T-helper 1 cell treated with Interleukin-12 subunit alpha and Interleukin-12 subunit beta and Interleukin-4 antibody, amounts not matched to agents 30 ng/mL and 1 ng/mL, for 36 hours (primary cell): ENCODE measurements at regions not wholly inside any gene's neighbourhood (a gene's known extent, or its start where the extent isn't known, plus 50 kb on each side); places are given as distances from the start of the nearest gene placed in this dataset.

Source experiments
- intact Hi-C: fragments of 100-400 bp; cut with micrococcal nuclease; formaldehyde crosslinking; loops from one replicate; pipeline ENCODE4 v1.15.1; 2024

DNA sequence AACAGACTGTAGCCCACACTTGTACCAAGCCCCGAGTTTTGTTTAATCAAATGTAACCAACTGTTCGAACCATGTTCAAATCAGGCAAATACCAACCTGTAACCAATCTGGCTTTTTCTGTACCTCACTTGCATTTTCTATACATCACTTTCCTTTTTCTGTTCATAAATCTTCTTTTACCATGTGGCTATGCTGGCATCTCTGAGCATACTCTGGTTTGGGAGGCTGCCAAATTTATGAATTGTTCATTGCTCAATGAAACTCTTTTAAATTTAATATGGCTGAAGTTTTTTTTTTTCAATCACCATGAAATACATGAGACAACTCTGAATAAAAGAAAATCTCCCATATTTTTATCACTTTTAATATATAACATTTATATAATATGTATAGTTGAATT lies 256.1 kb downstream of the SLITRK6 start:
- intact Hi-C loops, result no loop called here

DNA sequence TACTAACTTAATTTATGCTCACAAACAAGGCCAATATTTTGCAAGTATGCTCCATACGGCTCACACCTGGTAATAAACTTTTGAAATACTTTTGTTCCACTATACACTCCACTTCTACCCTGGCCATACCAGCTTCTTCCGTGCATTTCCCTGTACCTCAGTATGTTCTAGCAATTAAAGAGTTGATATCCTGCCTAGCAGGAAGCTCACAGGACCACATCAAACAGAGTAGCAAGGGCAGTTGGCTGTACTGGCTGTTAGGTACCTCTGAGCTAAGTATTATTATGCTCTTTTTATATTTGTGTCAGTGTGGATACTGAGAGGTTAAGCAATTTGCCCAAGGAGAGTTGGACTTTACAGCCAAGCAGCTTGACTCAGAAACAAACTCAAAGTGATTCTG lies 257.7 kb downstream of the SLITRK6 start:
- intact Hi-C loops, result no loop called here

DNA sequence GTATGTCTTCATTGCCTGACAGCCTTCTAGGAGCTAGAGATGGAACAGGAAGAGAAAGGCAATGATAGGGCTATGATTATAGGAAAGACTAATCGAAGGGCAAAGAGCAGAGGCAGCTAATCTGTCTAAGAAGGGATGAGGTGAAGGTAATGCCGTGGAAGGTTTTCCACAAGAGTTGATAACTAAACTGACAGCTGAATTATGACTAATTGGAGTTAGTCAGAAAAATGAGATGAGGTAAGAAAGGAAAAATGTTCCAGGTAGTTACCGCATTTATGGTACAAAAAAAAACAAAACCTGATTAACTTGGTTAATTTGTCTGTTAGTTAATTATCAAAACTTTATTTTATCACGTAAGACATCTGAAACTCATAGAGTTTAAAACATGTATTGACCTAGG lies 260.3 kb downstream of the SLITRK6 start:
- intact Hi-C loops, result no loop called here

DNA sequence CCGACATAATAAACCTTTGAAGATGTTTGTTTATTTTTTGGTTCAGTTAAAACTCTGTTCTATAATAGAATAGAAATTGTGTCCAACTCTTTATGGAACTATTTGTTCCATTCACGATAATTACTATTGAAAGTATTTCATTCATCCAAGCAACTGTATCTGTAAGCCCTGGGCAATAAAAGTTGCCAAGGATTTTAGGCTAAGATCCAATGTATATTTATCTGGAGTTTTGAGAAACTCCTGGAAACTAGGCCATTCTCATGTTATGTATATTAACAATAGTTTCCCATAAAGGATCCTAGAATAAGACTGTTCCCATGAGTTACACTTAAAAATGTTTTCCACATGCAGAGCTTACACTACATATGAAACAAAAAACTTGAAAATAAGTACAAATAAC lies 261.6 kb downstream of the SLITRK6 start:
- intact Hi-C loops, result no loop called here

DNA sequence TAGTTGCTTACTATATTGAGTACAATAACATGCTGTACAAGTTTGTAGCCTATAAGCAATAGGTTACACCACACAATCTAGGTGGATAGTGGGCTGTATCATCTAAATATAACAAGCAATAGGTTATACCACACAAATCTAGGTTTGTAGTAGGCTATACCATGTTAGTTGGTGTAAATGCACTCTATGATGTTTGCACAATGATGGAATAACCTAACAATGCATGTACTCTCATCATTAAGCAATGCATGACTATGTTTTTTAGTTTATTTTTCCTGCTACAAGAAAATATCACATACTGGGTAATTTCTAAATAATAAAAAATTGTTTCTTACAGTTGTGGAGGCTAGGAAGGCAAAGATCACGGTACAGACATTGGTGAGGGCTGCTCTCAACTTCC lies 262.5 kb downstream of the SLITRK6 start:
- intact Hi-C loops, result no loop called here

DNA sequence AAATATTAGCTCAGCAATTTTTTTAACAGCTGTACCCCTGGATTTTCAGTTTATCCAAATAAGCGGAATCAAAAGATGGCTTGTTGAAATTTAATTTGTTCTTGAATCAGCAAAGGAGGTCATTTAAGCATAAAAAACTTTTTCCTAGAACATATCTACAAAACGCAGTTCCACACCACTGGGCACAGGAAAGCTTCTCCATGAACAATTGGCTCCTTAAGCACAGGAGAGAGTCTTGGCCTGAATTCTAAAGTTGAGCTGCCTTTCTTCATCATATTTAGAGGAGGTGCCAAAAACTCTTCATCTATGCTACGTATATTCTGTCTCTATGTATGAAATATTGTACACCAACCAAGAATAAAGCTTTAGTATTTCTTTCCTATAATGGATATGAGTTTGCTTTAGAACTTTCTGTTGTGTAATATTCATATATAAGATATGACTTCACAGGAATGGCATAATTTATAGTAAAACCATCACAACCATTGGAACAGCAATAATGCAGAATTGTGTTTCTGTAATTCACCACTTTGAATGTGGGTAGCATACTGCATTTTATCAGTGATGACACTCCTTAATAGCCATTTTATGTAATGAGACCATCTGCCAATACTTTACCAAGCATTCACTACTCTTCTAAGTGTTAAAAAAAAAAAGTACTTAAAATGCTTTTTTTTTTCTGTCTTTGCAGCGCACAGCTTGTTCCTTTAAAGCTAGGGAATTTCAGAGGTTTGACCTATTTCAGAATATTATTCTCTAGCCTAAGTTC lies 263.7 kb downstream of the SLITRK6 start:
- intact Hi-C loops, result no loop called here

DNA sequence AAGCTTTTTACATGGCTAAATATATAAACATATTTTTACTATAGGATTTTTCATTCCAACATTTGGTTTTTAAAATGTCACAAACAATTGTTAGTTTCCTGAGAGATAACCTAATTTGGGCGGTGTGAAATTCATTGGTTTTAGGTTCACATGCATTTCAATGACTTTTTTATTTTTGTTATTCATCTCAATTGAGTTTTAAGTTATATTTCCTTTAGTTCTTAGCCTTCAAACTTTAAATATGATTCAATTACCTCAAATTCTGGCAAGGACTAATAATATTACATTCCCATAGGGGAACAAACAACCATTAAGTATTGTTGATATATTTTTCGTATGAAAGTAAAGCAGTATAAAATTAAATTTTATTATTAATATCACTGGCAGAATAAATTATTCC lies 265.3 kb downstream of the SLITRK6 start:
- intact Hi-C loops, result no loop called here

DNA sequence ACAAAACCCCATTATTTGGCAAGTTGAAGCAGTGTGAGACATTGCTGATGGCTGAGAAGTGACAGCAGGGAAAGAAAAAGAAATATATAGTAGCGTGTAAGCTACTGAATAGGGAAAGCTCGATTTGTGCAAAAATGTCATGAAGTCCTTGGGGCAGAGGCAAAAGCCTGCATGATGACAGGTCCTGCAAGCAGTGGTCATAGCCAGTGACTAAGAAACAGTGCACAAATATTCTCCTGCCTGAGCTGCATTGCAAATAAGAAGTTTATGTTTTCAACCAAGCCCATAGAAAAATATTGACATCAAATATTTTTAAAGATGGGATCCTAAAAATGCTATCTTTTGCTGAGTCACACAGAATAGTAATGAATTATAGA lies 270.0 kb downstream of the SLITRK6 start:
- intact Hi-C loops, result no loop called here

DNA sequence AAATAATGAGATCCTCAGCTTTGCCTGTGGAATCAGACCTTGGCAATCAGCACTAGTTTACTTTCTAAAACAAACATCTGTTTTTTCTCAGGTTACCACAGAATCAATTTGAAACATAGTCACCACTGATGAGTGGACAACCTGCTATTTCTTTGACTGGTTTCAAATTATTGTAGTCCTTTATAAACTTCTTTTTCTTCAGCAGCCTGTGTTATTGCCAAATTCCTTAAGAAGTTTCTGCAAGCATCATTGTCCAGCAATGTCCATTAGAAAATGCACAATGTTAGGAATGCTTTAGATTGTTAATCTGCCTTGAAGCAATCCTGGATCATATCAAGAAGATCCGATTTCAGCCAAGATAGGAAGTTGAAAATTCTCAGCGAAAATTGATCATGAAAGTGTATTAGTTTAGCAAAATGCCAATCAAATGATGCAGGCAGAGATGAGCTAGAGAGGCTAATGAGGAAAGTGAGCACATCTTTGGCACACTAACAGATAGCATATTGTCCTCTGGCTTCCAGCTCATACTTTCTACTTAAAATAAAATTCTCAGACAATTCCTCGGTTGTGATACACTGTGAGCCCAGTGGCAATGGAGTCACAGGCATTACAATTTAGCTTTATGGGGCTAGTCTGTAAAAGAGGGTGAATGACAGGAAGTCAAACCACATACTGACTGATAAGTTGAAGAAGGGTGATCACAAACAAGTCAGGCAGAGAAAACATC lies 270.6 kb downstream of the SLITRK6 start:
- intact Hi-C loops, result no loop called here

DNA sequence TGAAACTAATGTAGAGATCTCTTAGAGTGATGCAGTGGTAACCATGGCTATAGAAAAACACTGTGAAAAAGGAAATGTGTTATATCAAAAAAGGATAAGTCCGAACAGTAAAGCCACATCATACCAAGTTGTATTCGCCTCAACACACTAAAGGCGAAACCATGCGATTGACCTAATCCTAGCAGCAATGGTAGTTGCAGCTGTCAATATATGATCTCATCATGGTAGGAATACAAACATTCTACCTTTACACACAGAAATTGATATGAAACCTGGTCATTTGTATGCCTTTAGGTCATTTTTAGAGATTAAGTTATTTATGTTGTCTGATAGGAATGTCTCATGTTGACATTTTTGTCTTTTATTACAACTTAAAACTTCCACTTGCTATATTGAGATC lies 271.9 kb downstream of the SLITRK6 start:
- intact Hi-C loops, result no loop called here

DNA sequence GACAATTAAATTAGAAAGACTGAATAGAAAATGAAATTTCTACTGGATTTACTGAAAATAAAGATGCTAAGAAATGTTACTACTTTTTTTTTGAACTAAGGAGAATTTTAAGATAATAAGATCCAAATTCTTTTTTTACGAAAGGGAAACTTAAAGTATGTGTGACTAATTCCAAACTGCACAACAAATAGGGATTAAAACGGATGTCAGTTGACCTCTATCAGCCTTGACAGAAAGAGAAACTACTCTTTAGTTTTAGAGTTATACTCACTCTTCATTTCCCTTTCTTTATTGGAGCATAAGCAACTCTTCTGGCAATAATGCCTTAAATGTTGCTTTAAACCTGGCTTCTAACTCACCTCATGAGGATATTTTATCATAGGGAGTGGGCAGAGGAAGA lies 273.8 kb downstream of the SLITRK6 start:
- intact Hi-C loops, result no loop called here

DNA sequence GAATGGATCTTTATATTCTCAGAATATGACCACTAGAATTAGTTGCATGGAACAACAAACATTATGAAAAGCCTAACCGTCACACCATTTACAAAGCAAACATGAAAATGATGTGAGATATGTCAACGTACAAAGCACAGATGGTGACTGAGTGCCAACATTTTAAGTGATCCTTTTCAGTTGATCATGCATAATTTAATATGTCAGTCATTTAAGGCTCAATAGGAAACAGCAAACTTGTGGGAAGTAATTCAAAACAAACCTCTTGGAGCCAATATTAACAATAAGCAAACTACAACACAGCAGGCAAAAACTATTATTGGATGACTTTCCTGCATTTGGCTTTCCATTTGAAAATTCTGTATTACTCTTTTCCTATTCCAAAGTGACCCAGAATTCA lies 277.6 kb downstream of the SLITRK6 start:
- intact Hi-C loops, result no loop called here

DNA sequence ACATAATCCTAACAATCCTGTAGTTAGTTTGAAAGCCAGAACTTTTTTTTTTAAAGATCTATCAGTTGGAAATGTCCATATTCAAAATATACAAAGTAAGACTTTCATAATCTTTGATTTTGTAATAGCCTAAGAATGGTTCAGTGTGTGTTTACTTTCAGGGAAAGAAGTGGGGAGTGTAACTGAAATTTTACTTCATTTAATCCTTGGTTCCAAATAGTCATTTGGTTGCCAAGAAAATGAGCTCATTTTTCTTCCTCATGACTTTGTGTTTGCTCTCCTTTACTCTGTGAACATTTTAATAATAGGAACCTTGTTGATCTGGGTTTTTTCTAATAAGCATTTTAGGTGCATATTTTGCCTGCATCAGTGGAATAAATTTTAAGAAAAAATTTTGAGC lies 278.8 kb downstream of the SLITRK6 start:
- intact Hi-C loops, result no loop called here

DNA sequence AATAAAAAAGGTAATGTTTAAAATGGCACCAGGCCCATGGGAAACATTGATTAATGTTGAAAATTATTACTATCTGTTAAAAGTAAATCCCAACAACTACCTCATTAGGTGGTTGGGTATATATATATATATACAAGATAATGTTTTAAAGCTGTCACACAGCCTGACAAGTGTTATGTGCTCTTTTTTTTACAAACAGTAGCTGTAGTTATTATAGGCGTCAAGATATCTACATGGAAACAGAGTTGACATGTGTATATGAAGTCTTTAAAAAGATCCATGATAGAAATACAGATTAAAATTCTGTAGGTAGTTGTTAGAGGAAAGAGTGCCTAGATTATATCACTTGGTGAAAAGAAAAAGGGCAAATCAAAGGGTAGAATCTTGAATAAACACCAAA lies 279.9 kb downstream of the SLITRK6 start:
- intact Hi-C loops, result no loop called here

DNA sequence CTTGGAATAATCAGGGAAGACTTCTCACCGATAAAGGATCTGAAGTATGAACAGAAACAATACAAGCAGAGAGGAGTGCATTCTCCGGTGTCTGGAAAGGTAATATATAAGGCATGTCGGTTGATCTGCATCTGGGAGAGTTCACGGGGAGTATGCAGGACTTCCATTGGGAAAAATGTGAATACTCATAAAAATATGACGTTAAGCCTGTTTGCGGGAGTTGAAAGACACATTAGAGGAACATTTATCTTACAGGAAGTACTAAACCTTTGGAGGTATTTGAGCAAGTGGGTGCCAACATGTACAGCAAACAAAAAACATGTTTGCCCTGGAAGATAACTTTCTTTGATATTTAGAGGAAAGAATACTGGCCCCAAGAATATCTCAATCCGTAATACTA lies 286.8 kb downstream of the SLITRK6 start:
- intact Hi-C loops, result no loop called here

DNA sequence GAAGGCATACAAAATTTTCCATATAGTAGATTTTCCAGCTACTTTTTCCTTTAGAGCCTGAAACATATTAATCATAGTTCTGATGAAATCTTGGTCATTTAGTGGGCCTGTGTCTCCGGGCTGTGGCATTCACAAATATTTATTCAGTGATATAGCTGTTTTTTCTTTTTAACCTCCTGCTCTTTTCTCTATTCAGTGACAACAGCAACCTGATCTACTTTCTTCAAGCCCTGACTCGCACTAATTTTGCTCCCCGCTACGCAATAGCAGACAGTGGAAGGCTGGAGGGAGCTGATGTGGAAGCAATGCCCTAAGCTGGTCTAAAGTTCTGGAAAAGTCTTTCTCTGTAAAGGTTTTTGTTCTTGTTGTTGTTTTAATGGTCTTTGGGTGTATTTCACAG lies 289.7 kb downstream of the SLITRK6 start:
- intact Hi-C loops, result no loop called here

DNA sequence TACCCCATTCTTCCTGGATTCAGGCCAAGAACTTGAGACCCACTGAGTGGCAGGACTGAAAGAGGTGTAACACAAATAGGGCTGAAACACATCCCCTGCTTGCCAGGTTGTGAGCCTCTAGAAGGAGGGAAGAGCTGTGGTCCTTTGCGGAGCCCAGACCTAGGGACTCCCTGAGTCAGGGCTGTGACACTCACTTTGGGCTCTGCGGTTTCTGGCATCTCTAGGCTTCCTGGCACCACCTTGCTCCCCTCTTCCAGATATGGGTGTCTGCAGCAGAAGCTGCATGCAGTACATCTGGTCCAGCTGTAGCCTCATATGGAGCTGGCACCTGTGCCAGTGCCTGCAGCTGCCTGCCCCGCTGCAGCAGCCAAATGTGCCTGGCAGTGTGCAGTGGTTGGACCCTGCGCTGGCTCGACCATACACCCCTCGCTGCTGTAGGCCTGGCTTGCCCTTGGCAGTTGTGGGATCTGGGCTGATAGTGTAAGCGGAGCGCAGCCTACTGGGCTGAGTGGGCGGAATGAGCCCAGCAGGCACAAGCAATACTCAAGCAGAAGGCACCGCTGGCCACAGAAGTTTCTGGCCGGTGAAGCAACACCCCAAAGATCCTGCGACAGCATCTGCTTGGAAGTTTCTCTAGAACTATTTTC lies 290.4 kb downstream of the SLITRK6 start:
- intact Hi-C loops, result no loop called here

DNA sequence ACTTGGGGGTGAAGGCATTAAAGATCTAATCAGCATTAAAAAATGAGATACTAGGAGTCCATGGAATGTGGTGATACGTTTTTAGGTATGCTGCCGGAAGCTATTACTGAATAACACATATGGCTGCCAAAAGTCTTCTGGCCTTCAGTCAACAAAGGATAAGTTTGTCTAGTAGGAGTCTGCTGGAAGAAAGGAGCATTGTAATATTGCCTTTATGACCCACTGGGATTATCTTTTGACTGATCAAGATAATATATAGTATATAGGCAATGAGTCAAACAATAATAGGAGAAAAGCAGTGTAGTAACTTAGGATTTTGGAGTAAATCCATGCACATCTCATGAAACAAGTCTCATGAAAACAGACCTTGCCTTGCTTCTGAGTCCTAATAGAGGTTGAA lies 295.4 kb downstream of the SLITRK6 start:
- intact Hi-C loops, result no loop called here

DNA sequence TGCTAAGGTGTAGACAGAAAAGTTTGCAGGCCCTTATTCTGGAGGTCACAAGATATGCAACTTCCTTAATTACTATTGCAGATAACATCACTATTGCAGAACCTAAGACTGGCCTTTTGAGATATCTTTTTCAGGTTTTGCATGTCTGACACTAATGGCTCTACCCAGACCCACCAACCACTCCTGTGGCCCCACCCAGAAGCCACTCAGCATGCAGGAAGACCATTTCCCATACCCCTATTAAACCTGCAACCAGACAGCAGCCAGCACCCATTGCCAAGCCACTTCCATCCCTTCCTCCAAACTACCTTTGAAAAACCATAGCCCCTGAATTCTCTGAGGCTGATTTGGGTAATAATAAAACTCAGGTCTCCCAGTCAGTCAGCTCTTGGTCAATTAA lies 297.6 kb downstream of the SLITRK6 start:
- intact Hi-C loops, result no loop called here

DNA sequence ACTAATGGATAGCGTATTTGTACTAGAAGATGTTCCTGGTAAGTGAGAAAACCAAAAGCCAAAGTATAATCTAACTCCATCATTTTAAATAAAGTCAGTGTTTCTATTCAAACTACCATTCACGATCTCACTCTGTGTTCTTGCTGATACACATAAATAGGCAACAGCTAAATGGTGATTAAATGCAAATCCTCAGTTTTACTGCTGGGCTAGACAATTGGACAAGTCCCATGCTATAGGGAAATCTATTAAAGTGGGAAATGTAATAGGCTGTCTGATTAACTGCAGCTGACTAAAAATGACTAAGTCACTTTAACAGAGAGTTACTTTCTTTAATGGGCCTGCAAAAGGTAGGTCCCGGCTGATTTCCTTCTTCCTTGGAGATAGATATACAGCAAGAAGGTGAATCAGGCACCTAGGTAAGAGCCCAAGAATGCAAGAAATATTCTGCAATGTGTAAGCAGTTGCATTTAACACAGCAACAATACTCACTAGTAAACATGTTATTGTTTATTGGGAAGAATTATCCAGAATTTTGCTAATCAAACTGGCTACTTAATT lies 298.4 kb downstream of the SLITRK6 start:
- intact Hi-C loops, result no loop called here

DNA sequence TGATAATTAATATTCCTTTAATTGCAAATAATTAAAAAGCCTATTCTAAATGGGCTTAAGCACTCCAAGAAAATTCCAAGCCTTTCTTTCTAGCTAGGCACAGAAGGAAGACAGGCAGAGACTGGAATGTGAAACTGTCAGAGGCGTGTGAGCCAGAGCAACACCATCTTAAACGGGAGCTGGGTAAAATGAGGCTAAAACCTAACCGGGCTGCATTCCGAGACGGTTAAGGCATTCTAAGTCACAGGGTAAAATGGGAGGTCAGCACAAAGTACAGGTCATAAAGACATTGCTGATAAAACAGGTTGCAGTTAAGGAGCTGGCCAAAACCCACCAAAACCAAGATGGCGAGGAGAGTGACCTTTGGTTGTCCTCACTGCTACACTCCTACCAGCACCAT lies 300.4 kb downstream of the SLITRK6 start:
- intact Hi-C loops, result no loop called here

DNA sequence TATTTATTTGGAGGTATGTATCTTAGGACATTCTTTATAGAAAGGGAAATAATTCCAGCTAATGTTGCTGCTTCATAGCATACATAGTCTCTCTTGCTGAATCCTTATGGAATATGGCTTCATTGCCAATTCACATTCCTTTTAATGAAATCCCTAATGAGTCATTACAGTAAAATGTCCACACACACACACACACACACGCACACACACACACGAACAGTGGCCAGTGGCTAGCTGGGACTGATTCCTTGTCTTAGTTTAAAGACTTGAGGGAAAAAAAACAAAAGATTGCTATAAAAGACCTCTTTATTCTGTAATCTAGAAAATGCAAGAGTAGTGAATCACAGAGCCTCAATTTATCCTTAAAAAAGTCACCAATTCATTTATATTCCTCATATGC lies 301.6 kb downstream of the SLITRK6 start:
- intact Hi-C loops, result no loop called here
